Astrocyte (in vitro differentiated cells and primary cell): ENCODE measurements at regions not wholly inside any gene's neighbourhood (a gene's known extent, or its start where the extent isn't known, plus 50 kb on each side); places are given as distances from the start of the nearest gene placed in this dataset.
A peak's percentile ranks its signal among the peaks of the same experiment; 100 is the strongest.

Experiments
- DNase-seq: peaks from one replicate; pipeline ENCODE4 v3.0.0-alpha.2; 2010; ENCODE audit warnings: low read depth
- FAIRE-seq: peaks from 2 replicates; lab custom pipeline; 2011; peaks lifted over from hg19 to GRCh38; lab: Jason Lieb, UNC
- H2AFZ ChIP-seq: 2 replicates; pipeline ENCODE4 v1.6.0; 2012; ENCODE audit warnings: low read depth, low read length, inconsistent platforms
- H3K27ac ChIP-seq: 2 replicates; pipeline ENCODE4 v1.5.1; 2011; ENCODE audit warnings: low read depth, low read length, inconsistent platforms
- H3K27me3 ChIP-seq: 2 replicates; pipeline ENCODE4 v1.6.0; 2011; ENCODE audit warnings: low read length, inconsistent platforms; ENCODE audit not compliant: insufficient read depth
- H3K36me3 ChIP-seq: 2 replicates; pipeline ENCODE4 v1.5.1; 2011; ENCODE audit warnings: low read length, inconsistent platforms; ENCODE audit not compliant: insufficient read depth
- H3K4me1 ChIP-seq: 2 replicates; pipeline ENCODE4 v1.5.1; 2011; ENCODE audit warnings: low read length, inconsistent platforms; ENCODE audit not compliant: insufficient read depth
- H3K4me2 ChIP-seq: 2 replicates; pipeline ENCODE4 v1.6.0; 2012; ENCODE audit warnings: low read length, inconsistent platforms
- H3K4me3 ChIP-seq: 2 replicates; pipeline ENCODE4 v1.5.1; 2011; ENCODE audit warnings: low read depth, mild to moderate bottlenecking, low read length, inconsistent platforms; ENCODE audit not compliant: insufficient read depth
- H3K79me2 ChIP-seq: 2 replicates; pipeline ENCODE4 v1.6.0; 2012; ENCODE audit warnings: mild to moderate bottlenecking, low read length, inconsistent platforms; ENCODE audit not compliant: insufficient read depth
- H3K9ac ChIP-seq: 2 replicates; pipeline ENCODE4 v1.6.0; 2012; ENCODE audit warnings: mild to moderate bottlenecking, low read length, inconsistent platforms
- H3K9me3 ChIP-seq: 2 replicates; pipeline ENCODE4 v1.5.1; 2012; ENCODE audit warnings: low read depth, mild to moderate bottlenecking, low read length, inconsistent platforms; ENCODE audit not compliant: insufficient read depth
- H4K20me1 ChIP-seq: 2 replicates; pipeline ENCODE4 v1.6.0; 2012; ENCODE audit warnings: low read length, inconsistent platforms; ENCODE audit not compliant: insufficient read depth
- H3K27ac Mint-ChIP-seq: one replicate; pipeline ENCODE4 v1.8.0; 2021; ENCODE audit warnings: mild to moderate bottlenecking, mixed read lengths; ENCODE audit not compliant: unreplicated experiment
- H3K27me3 Mint-ChIP-seq: one replicate; pipeline ENCODE4 v1.8.0; 2021; ENCODE audit warnings: low read depth, mixed read lengths; ENCODE audit not compliant: unreplicated experiment
- H3K36me3 Mint-ChIP-seq: one replicate; pipeline ENCODE4 v1.8.0; 2021; ENCODE audit warnings: low read depth, mixed read lengths; ENCODE audit not compliant: unreplicated experiment
- H3K4me1 Mint-ChIP-seq: one replicate; pipeline ENCODE4 v1.8.0; 2021; ENCODE audit warnings: low read depth, mixed read lengths; ENCODE audit not compliant: unreplicated experiment
- H3K4me3 Mint-ChIP-seq: one replicate; pipeline ENCODE4 v1.8.0; 2021; ENCODE audit warnings: mild to moderate bottlenecking, moderate library complexity, mixed read lengths; ENCODE audit not compliant: unreplicated experiment
- H3K9me3 Mint-ChIP-seq: one replicate; pipeline ENCODE4 v1.8.0; 2021; ENCODE audit warnings: mild to moderate bottlenecking, mixed read lengths; ENCODE audit not compliant: unreplicated experiment
- EZH2 ChIP-seq: IDR thresholded peaks from 2 replicates; pipeline ENCODE4 v1.6.1; 2012; ENCODE audit warnings: mild to moderate bottlenecking, low read length, inconsistent platforms; ENCODE audit not compliant: insufficient read depth
- TF ChIP-seq, protein P1 (sequence below): IDR thresholded peaks from 2 replicates; pipeline ENCODE4 v1.5.1; 2011; ENCODE audit warnings: low read depth, mild to moderate bottlenecking, inconsistent platforms, low read length, moderate library complexity; ENCODE audit not compliant: insufficient read depth

DNA sequence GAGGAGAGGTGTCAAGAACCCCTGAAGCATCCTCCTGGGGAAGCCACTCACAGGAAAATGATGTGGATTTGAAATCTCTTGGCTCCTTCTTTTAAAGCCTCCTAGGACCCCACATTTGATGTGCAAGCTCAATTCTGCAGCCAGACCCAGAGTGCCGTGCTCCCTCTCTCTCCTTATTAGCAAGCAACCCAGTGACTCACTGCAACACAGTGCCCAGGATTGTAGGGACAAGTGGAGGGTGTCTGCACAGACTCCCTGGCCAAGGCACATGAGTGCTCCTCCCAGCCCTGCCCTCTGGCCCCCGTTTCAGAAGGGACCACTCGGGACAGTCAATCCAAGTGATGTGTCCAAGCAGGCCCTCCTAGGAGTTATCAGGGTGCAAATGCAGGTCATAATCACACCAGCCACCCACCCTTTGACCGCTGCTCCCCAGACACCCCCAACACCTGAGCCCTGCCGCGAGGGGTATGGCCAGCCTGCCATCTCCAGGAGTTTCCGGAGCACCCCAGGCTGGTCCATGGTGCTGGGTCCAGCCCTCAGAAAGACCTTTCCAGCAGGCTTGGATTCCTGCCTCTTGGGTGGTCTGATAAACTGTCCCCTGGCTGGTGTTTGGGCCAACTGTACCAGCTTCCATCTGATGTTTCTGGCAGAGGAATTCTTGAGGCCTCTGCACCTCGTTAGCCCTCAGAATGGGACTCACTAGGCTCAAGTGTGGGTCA, 54.5 kb upstream of the CXCL12 start:
- no peak overlapping the region for H2AFZ ChIP-seq
- H3K27ac ChIP-seq: no peak overlapping the region
- H3K4me1 ChIP-seq: no peaks in the 10 kb centered on the region
- no peaks in the 10 kb centered on the region for H4K20me1 ChIP-seq
- no peak overlapping the region for H3K4me3 ChIP-seq
- no peaks in the 10 kb centered on the region for H3K9me3 ChIP-seq
- H3K27ac Mint-ChIP-seq: no peak overlapping the region
- H3K4me3 Mint-ChIP-seq: no peak overlapping the region
- H3K9ac ChIP-seq: no peak overlapping the region
- no peak overlapping the region for H3K4me2 ChIP-seq
- H3K79me2 ChIP-seq: no peaks in the 10 kb centered on the region
- H3K27me3 Mint-ChIP-seq: peaks cover 18% of the 10 kb centered on the region
- no peak for FAIRE-seq
- TF ChIP-seq, protein P1, sequence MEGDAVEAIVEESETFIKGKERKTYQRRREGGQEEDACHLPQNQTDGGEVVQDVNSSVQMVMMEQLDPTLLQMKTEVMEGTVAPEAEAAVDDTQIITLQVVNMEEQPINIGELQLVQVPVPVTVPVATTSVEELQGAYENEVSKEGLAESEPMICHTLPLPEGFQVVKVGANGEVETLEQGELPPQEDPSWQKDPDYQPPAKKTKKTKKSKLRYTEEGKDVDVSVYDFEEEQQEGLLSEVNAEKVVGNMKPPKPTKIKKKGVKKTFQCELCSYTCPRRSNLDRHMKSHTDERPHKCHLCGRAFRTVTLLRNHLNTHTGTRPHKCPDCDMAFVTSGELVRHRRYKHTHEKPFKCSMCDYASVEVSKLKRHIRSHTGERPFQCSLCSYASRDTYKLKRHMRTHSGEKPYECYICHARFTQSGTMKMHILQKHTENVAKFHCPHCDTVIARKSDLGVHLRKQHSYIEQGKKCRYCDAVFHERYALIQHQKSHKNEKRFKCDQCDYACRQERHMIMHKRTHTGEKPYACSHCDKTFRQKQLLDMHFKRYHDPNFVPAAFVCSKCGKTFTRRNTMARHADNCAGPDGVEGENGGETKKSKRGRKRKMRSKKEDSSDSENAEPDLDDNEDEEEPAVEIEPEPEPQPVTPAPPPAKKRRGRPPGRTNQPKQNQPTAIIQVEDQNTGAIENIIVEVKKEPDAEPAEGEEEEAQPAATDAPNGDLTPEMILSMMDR: no peak
- no peak for TF ChIP-seq EZH2
- DNase-seq: no peak
- H3K9me3 Mint-ChIP-seq: peaks cover 4% of the 10 kb centered on the region
- no peaks in the 10 kb centered on the region for H3K36me3 ChIP-seq
- H3K4me1 Mint-ChIP-seq: no peaks in the 10 kb centered on the region
- peaks cover 2% of the 10 kb centered on the region for H3K36me3 Mint-ChIP-seq
- H3K27me3 ChIP-seq: peaks cover 2% of the 10 kb centered on the region

DNA sequence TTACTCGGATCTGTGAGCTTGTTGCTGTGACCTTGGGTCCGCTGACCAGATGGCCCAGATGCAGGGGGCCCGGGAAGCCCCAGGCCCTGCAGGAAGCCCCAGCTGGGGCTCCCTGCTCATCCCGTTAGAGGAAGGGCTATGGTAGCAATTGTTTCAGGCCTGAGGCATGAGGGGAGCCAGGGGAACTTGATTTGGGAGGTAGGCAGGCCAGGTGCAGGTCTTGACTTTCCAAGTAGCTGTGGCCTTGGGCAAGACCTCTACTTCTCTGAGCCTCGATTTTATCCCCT, 55.0 kb upstream of the CXCL12 start:
- Histone ChIP-seq H3K27me3 (peaks cover 2% of the 10 kb centered on the region), H3K9me3 (no peaks in the 10 kb centered on the region), H3K36me3 (no peaks in the 10 kb centered on the region), H3K9ac (no peak overlapping the region), H3K79me2 (no peaks in the 10 kb centered on the region), H3K27ac (no peak overlapping the region), H3K4me1 (no peaks in the 10 kb centered on the region), H2AFZ (no peak overlapping the region), H3K4me3 (no peak overlapping the region), H3K4me2 (no peak overlapping the region), H4K20me1 (no peaks in the 10 kb centered on the region)
- Mint-ChIP-seq H3K27ac (no peak overlapping the region), H3K36me3 (peaks cover 2% of the 10 kb centered on the region), H3K9me3 (peaks cover 4% of the 10 kb centered on the region), H3K4me1 (no peaks in the 10 kb centered on the region), H3K4me3 (no peak overlapping the region), H3K27me3 (peaks cover 18% of the 10 kb centered on the region)
- TF ChIP-seq, protein P1: no peak
- no peak for TF ChIP-seq EZH2
- no peak for DNase-seq
- no peak for FAIRE-seq

DNA sequence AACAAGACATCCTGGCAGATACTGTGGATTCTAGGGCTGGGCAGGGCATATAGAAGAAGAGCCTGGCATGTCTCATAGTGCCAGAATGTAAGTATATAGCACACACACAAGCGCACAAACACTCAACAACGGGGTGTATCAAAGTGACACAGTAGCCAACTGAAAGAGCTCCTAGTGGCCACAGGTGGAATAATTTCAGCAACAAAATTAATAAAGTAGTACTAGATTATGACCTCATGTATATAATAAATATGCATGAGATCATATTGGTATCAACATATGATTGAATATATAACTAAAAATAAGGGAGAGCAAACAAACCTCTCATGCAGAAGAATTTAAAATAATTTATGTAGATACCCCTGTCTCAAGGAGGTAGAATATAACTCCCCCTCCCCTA, 72.4 kb upstream of the CXCL12 start:
- no peak overlapping the region for H3K4me3 Mint-ChIP-seq

More for the DNA sequence above, 72.4 kb upstream of the CXCL12 start:
- H3K27ac Mint-ChIP-seq: no peak overlapping the region
- TF ChIP-seq, protein P1: peak; percentile 7
- no peak for TF ChIP-seq EZH2
- no peak overlapping the region for H2AFZ ChIP-seq
- no peaks in the 10 kb centered on the region for H3K36me3 ChIP-seq
- H3K9me3 Mint-ChIP-seq: peaks cover 7% of the 10 kb centered on the region
- no peaks in the 10 kb centered on the region for H3K79me2 ChIP-seq
- no peak for FAIRE-seq
- peaks cover 8% of the 10 kb centered on the region for H3K27me3 Mint-ChIP-seq
- H3K9me3 ChIP-seq: no peaks in the 10 kb centered on the region
- H3K4me1 ChIP-seq: no peaks in the 10 kb centered on the region
- H3K4me2 ChIP-seq: no peak overlapping the region
- no peaks in the 10 kb centered on the region for H3K27me3 ChIP-seq
- no peak overlapping the region for H3K9ac ChIP-seq
- no peaks in the 10 kb centered on the region for H3K36me3 Mint-ChIP-seq
- H3K27ac ChIP-seq: no peak overlapping the region
- no peaks in the 10 kb centered on the region for H3K4me1 Mint-ChIP-seq
- DNase-seq: no peak
- no peaks in the 10 kb centered on the region for H4K20me1 ChIP-seq
- no peak overlapping the region for H3K4me3 ChIP-seq
